ENCODE measurements at regions not wholly inside any gene's neighbourhood (a gene's known extent, or its start where the extent isn't known, plus 50 kb on each side); places are given as distances from the start of the nearest gene placed in this dataset.

DNA sequence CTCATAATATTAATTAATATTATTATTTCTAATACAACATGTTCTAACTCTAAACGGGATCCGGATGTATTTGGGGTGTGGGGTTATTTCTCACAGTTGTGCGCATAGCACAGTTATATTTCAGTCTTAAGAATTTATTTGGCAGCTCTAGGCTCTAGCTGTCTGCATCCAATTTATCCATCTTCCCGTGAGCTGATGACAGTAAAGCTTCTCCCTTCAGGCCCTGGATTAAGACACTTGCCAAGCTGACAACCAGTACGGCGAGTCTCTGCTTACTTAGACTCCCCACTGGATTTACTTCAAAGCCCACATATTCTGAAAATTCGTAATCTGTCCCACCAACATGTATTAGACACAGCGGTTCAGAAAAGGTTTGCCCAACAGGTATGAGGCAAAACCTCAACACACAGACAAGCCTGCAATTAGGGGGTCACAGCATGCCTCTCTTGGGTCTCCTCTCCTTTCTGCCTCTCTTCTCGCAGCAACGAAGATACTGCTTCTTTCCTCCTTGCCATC is 232.9 kb upstream of the TMTC1 start:
- Histone ChIP-seq H3K4me3 (ENCODE audit: low read depth, low read length) (no peak overlapping the region), H3K36me3 (no peaks in the 10 kb centered on the region), H3K27me3 (no peaks in the 10 kb centered on the region), H3K9me3 (no peaks in the 10 kb centered on the region), H3K4me1 (no peaks in the 10 kb centered on the region; the same call in none of the 2 replicates)
- TF ChIP-seq, protein P1, sequence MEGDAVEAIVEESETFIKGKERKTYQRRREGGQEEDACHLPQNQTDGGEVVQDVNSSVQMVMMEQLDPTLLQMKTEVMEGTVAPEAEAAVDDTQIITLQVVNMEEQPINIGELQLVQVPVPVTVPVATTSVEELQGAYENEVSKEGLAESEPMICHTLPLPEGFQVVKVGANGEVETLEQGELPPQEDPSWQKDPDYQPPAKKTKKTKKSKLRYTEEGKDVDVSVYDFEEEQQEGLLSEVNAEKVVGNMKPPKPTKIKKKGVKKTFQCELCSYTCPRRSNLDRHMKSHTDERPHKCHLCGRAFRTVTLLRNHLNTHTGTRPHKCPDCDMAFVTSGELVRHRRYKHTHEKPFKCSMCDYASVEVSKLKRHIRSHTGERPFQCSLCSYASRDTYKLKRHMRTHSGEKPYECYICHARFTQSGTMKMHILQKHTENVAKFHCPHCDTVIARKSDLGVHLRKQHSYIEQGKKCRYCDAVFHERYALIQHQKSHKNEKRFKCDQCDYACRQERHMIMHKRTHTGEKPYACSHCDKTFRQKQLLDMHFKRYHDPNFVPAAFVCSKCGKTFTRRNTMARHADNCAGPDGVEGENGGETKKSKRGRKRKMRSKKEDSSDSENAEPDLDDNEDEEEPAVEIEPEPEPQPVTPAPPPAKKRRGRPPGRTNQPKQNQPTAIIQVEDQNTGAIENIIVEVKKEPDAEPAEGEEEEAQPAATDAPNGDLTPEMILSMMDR (IDR thresholded peaks at IDR 0.05; ENCODE audit: low read depth, low read length): no peak
- DNase-seq: no peak

- Histone ChIP-seq H3K4me1 (no peaks in the 10 kb centered on the region; the same call in none of the 2 replicates), H3K27me3 (no peaks in the 10 kb centered on the region), H3K4me3 (ENCODE audit: low read depth, low read length) (no peak overlapping the region), H3K9me3 (no peaks in the 10 kb centered on the region), H3K36me3 (no peaks in the 10 kb centered on the region)
- no peak for DNase-seq
- TF ChIP-seq, protein P1 (IDR thresholded peaks at IDR 0.05; ENCODE audit: low read depth, low read length): no peak
Observed at GRCh38 chr12:30015631-30016337, 232.0 kb upstream of the TMTC1 start.

DNA sequence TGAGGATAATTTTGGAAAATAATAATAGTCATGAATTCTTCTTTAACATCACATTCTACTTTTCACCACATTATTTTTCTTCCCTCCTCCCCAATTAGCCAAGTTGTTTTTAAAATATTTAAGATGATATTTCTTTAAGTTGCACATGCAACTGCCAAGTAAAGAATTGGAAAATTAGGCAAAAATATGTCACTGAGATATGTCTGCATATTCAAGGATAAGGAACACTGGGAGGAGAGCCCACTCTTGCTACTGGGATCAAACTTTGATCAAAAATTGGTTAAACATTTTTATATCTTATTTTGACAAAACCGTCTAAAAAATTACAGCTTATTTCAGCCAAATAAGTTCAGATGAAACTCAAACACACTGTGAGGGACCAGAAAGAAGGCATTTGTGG is 231.2 kb upstream of the TMTC1 start:
- no peak for DNase-seq
- no peaks in the 10 kb centered on the region for H3K9me3 ChIP-seq
- no peaks in the 10 kb centered on the region for H3K27me3 ChIP-seq
- no peaks in the 10 kb centered on the region; the same call in none of the 2 replicates for H3K4me1 ChIP-seq
- no peaks in the 10 kb centered on the region for H3K36me3 ChIP-seq
- TF ChIP-seq, protein P1 (IDR thresholded peaks at IDR 0.05; ENCODE audit: low read depth, low read length): no peak
- H3K4me3 ChIP-seq (ENCODE audit: low read depth, low read length): no peak overlapping the region

- TF ChIP-seq, protein P1 (IDR thresholded peaks at IDR 0.05; ENCODE audit: low read depth, low read length): no peak
- Histone ChIP-seq H3K4me1 (peaks cover 4% of the 10 kb centered on the region; the same call in 1 of the 2 replicates), H3K4me3 (ENCODE audit: low read depth, low read length) (no peak overlapping the region), H3K36me3 (no peaks in the 10 kb centered on the region), H3K27me3 (no peaks in the 10 kb centered on the region), H3K9me3 (no peaks in the 10 kb centered on the region)
- DNase-seq: no peak
Observed at GRCh38 chr12:30012816-30013450, 229.2 kb upstream of the TMTC1 start.

DNA sequence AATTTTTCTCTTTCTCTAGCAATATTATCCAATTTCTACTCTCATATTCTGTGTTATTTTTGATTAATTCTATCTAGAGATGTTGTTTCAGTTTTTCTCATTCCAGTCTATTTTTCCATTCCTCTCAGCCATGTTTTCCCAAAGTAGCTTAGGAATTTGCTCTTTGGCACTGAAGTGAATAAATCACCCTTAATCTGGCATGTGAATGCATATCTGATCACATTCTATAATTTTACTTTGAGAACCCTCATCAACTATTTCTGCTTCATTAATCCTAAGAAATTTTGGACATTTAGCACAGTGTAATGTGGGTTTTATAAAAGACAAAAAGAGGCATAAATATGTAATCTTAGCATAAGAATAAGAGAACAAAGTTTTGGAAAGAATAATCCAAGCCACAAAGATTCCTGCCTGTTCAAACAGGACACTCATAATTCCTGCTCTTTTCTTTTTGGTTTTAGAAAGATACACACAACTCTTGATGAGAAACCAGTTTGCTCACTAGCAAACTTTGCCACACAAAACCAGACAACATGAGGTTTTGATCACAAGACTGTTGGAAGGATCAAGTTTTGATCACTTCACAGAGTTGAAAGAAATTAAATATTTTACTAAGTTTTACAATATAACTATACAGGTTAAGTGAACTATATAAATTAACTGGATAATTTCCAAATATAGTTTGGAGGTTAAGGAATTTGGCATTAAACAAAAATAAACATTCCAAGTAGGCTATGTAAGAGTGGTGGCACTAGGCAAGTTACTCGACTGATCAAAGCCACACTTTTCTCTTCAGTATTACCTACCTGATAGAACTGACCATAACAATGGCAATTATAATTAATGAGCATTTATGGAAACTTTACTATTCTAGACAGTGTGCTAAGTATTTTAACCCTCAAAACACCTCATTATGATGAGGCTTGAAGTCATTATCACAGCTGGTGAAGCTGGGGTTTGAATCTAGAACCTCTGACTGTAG is 226.6 kb upstream of the TMTC1 start:
- Histone ChIP-seq H3K4me3 (ENCODE audit: low read depth, low read length) (no peak overlapping the region), H3K36me3 (no peaks in the 10 kb centered on the region), H3K9me3 (no peaks in the 10 kb centered on the region; the same call in 1 of the 2 replicates), H3K27me3 (no peaks in the 10 kb centered on the region), H3K4me1 (peaks cover 4% of the 10 kb centered on the region; the same call in 1 of the 2 replicates)
- TF ChIP-seq, protein P1 (IDR thresholded peaks at IDR 0.05; ENCODE audit: low read depth, low read length): no peak
- no peak for DNase-seq

Data from BE2C (cell line).